ENCODE measurements at regions not wholly inside any gene's neighbourhood (a gene's known extent, or its start where the extent isn't known, plus 50 kb on each side); places are given as distances from the start of the nearest gene placed in this dataset.

DNA sequence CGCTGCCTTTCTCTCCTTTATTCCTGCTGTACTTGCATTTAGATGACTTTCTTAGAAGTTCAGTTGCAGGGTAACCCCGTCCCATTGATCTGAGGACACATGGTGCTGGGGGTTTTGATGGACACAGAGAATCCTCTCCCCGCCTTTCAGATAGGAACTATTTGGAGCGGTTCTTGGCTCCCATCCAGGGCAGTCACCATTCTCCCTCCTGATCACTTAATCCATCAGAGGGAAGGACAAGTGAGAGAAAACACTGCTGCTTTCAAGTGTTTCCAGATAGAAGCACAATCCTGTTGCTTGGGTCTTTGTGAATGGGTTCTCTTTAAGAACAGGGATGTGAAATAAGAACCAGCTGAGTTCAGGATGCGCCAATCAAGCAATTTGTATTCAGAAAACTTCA, 85.2 kb downstream of the IRX1 start:
- H3K27me3 Mint-ChIP-seq (ENCODE audit: unreplicated experiment): peaks cover 3% of the 10 kb centered on the region
- H3K4me3 Mint-ChIP-seq (ENCODE audit: unreplicated experiment): no peak overlapping the region
- no peaks in the 10 kb centered on the region for H3K36me3 Mint-ChIP-seq (ENCODE audit: unreplicated experiment)
- peaks cover 4% of the 10 kb centered on the region for H3K4me1 Mint-ChIP-seq (ENCODE audit: low read depth, unreplicated experiment)
- peaks cover 4% of the 10 kb centered on the region for H3K9me3 Mint-ChIP-seq (ENCODE audit: unreplicated experiment)
- DNase-seq: no peak
- H3K27ac Mint-ChIP-seq (ENCODE audit: unreplicated experiment): no peak overlapping the region
- TF ChIP-seq, protein P1, sequence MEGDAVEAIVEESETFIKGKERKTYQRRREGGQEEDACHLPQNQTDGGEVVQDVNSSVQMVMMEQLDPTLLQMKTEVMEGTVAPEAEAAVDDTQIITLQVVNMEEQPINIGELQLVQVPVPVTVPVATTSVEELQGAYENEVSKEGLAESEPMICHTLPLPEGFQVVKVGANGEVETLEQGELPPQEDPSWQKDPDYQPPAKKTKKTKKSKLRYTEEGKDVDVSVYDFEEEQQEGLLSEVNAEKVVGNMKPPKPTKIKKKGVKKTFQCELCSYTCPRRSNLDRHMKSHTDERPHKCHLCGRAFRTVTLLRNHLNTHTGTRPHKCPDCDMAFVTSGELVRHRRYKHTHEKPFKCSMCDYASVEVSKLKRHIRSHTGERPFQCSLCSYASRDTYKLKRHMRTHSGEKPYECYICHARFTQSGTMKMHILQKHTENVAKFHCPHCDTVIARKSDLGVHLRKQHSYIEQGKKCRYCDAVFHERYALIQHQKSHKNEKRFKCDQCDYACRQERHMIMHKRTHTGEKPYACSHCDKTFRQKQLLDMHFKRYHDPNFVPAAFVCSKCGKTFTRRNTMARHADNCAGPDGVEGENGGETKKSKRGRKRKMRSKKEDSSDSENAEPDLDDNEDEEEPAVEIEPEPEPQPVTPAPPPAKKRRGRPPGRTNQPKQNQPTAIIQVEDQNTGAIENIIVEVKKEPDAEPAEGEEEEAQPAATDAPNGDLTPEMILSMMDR (IDR thresholded peaks at IDR 0.05; ENCODE audit: partially characterized antibody, unreplicated experiment): no peak

DNA sequence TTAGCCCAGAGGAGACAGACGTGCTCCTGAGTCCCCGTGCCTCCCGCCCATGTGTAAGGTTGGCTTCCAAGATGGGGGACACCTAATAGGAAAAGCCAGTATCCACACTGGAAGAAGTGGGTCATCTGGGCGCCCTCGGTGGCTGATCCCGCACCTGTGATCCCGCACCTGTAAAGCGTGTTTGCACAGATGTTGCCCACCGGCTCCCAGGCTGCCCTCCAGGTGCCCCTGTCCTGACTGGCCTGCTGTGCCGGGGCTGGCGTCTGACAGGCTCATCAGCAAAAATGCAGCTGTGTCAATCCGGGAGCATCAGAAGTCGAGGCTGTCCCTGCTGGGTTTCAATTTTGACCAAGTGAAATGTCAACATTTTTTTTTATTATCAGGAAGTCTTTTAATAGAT, 88.5 kb downstream of the IRX1 start:
- TF ChIP-seq, protein P1 (IDR thresholded peaks at IDR 0.05; ENCODE audit: partially characterized antibody, unreplicated experiment): no peak
- no peak for DNase-seq
- Mint-ChIP-seq H3K4me1 (ENCODE audit: low read depth, unreplicated experiment) (peaks cover 4% of the 10 kb centered on the region), H3K4me3 (ENCODE audit: unreplicated experiment) (no peak overlapping the region), H3K9me3 (ENCODE audit: unreplicated experiment) (no peaks in the 10 kb centered on the region), H3K27ac (ENCODE audit: unreplicated experiment) (no peak overlapping the region), H3K36me3 (ENCODE audit: unreplicated experiment) (no peaks in the 10 kb centered on the region), H3K27me3 (ENCODE audit: unreplicated experiment) (peaks cover 2% of the 10 kb centered on the region)

DNA sequence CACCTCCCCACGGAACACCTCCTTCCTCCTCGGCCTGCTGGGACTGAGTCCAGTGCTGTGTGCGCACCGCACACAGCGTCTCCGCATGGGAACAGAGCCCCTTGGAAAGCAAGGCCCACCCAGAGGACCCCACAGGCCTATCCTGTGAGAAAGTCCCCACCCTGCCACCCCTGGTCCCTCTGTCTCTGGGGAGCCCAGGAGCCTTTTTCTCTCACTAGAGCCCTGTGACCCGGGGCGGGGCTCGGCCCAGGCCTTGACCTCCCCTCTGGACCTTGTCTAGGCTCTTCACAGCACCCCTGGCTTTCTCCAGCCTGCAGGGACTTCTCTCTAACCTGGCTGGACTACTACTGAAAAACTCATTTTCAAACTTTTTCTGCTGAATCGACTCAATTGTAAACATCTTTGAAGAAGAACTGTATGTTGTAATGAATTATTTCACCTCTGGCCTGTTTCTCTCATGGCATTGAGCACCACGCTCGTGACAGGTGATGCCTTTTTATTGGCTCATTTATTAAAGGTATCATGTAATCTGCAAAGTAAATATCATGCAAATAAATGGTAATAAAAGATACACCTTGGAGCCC, 89.2 kb downstream of the IRX1 start:
- TF ChIP-seq, protein P1 (IDR thresholded peaks at IDR 0.05; ENCODE audit: partially characterized antibody, unreplicated experiment): no peak
- no peak for DNase-seq
- Mint-ChIP-seq H3K4me3 (ENCODE audit: unreplicated experiment) (no peak overlapping the region), H3K9me3 (ENCODE audit: unreplicated experiment) (no peaks in the 10 kb centered on the region), H3K27ac (ENCODE audit: unreplicated experiment) (no peak overlapping the region), H3K36me3 (ENCODE audit: unreplicated experiment) (no peaks in the 10 kb centered on the region), H3K4me1 (ENCODE audit: low read depth, unreplicated experiment) (peaks cover 4% of the 10 kb centered on the region), H3K27me3 (ENCODE audit: unreplicated experiment) (peaks cover 2% of the 10 kb centered on the region)

DNA sequence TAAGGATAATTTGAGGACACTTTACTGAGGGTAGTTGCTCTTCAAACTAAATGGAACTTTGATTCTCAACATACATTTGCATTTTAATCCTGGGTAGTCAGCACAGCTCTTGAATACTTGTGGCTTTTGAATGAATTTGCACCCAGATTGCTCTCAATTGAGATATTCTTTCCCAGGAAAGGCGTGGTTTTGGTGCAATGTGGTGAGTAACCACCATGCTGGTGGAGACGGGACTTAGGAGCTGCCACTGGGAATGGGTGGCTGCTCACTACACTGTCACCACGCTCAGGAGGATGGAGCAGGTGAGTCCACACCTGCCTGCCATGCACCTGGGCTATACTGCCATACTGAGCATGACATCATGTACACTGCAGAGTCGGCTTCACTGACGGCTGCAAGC, 99.2 kb downstream of the IRX1 start:
- peaks cover 5% of the 10 kb centered on the region for H3K36me3 Mint-ChIP-seq (ENCODE audit: unreplicated experiment)
- TF ChIP-seq, protein P1 (IDR thresholded peaks at IDR 0.05; ENCODE audit: partially characterized antibody, unreplicated experiment): no peak
- no peaks in the 10 kb centered on the region for H3K27me3 Mint-ChIP-seq (ENCODE audit: unreplicated experiment)
- DNase-seq: no peak
- no peaks in the 10 kb centered on the region for H3K4me1 Mint-ChIP-seq (ENCODE audit: low read depth, unreplicated experiment)
- no peak overlapping the region for H3K4me3 Mint-ChIP-seq (ENCODE audit: unreplicated experiment)
- H3K27ac Mint-ChIP-seq (ENCODE audit: unreplicated experiment): no peak overlapping the region
- H3K9me3 Mint-ChIP-seq (ENCODE audit: unreplicated experiment): no peaks in the 10 kb centered on the region

DNA sequence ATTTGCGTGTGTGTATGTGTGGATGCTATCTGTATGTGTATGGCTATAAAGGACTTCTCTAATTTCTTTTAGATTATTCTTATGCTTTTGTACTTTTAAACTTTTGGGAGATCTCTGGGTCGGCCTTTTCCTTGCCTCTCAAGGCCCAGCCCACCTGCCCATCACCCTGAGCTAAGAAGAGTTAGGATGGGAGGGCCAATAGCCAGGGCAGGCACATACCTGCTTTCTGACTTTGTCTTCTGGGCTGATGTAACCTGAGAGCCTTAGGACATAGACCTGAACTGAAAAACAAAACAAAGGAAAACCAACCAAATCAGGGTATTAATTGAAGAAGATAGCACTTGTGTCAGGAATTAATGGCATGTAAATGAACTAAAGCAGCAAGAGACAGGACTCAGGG, 100.2 kb downstream of the IRX1 start:
- peaks cover 5% of the 10 kb centered on the region for H3K36me3 Mint-ChIP-seq (ENCODE audit: unreplicated experiment)
- no peak for DNase-seq
- TF ChIP-seq, protein P1 (IDR thresholded peaks at IDR 0.05; ENCODE audit: partially characterized antibody, unreplicated experiment): no peak
- no peaks in the 10 kb centered on the region for H3K9me3 Mint-ChIP-seq (ENCODE audit: unreplicated experiment)
- no peak overlapping the region for H3K27ac Mint-ChIP-seq (ENCODE audit: unreplicated experiment)
- H3K4me1 Mint-ChIP-seq (ENCODE audit: low read depth, unreplicated experiment): no peaks in the 10 kb centered on the region
- no peaks in the 10 kb centered on the region for H3K27me3 Mint-ChIP-seq (ENCODE audit: unreplicated experiment)
- no peak overlapping the region for H3K4me3 Mint-ChIP-seq (ENCODE audit: unreplicated experiment)

Measured in glutamatergic neuron (in vitro differentiated cells).